ENCODE measurements at regions not wholly inside any gene's neighbourhood (a gene's known extent, or its start where the extent isn't known, plus 50 kb on each side); places are given as distances from the start of the nearest gene placed in this dataset.

DNA sequence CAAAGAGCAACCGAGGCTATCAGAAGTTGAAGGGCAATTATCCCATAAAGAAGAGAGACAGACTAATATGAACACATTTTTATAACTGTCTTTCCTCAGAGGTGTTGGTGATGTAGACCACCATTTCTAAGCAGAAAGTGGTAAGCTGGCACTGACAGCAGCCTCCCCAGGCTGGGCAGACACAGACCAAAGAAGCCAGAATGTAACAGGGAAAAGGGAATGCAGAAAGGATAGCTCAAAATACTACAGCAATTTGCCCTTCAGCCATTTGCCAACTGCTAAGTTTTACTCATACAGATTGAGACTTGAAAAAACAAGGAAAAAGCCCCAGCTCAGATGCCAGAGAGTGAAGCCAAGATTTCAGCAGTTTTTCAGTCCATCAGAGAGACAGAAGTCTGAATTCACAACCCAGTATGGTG, 73.5 kb upstream of the ABI3BP start:
- TF ChIP-seq CTCF (conservative IDR thresholded peaks at IDR 0.05; ENCODE audit: low read depth, low read length) (no peak), EZH2phosphoT487 (IDR thresholded peaks at IDR 0.05; ENCODE audit: borderline replicate concordance, low read length) (no peak), EZH2 (IDR thresholded peaks at IDR 0.05; ENCODE audit: low read length, unreplicated experiment) (no peak)
- Histone ChIP-seq H3K27me3 (ENCODE audit: low read length) (no peaks in the 10 kb centered on the region), H3K4me3 (ENCODE audit: low read length) (no peak overlapping the region), H3K9ac (ENCODE audit: low read length) (no peak overlapping the region), H3K9me3 (ENCODE audit: low read length) (no peaks in the 10 kb centered on the region), H3K27ac (ENCODE audit: low read length) (peak overlapping the region; percentile 67), H3F3A (ENCODE audit: low read length, unreplicated experiment) (no peaks in the 10 kb centered on the region), H3K4me2 (ENCODE audit: low read length) (peak overlapping the region; percentile 50), H3K9me2 (replicated peaks; ENCODE audit: low read length) (no peaks in the 10 kb centered on the region), H3K4me1 (ENCODE audit: insufficient read depth, low read length) (peaks cover 41% of the 10 kb centered on the region), H3K36me3 (ENCODE audit: low read depth, low read length) (no peaks in the 10 kb centered on the region), H2AFZ (ENCODE audit: low read length) (0 out of 2 replicates have a peak overlapping the region, but pooled peaks have one; percentile 6), H4K20me1 (ENCODE audit: low read length) (no peaks in the 10 kb centered on the region), H3K79me2 (ENCODE audit: low read length) (no peaks in the 10 kb centered on the region)
- CTCF ChIA-PET = no interaction called here
- POLR2A ChIA-PET (ENCODE audit: unreplicated experiment) = no interaction called here
- intact Hi-C loops (cut with micrococcal nuclease) = loop anchor here (2.0 kb wide), 1 partner anchor 74 kb away; the partner anchor contains the start of gene ABI3BP
- no peak for ATAC-seq
- BruUV-seq (replicated peaks) = no TSS peak
- DNase-seq = peak; percentile 25

DNA sequence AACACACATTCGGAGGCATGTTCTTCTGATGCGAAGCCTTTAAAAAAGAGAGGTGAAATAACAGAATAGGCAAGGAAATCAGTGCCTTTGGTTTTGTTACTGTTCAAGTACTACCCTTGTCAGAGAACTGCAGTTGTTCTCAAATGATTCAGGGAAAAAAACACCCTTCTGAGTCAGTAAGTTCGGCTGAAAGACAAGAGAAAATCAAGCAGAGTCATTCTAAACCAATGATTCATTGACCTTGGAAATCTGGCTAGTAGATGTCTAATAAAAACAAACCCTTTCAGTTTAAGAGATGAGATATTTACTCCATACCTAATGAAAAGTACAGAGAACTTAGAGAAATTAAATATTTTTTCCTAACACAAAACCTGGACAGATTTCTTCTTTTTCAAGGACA, 72.7 kb upstream of the ABI3BP start:
- no peaks in the 10 kb centered on the region for H4K20me1 ChIP-seq (ENCODE audit: low read length)
- peak; percentile 91 for DNase-seq
- intact Hi-C loops (cut with micrococcal nuclease) = loop anchor here (2.0 kb wide), 1 partner anchor 73 kb away; the partner anchor contains the start of gene ABI3BP
- no peak overlapping the region for H3K4me3 ChIP-seq (ENCODE audit: low read length)
- no peaks in the 10 kb centered on the region for H3K27me3 ChIP-seq (ENCODE audit: low read length)
- H3K79me2 ChIP-seq (ENCODE audit: low read length) = no peaks in the 10 kb centered on the region
- ATAC-seq = peak; percentile 86
- H3K36me3 ChIP-seq (ENCODE audit: low read depth, low read length) = no peaks in the 10 kb centered on the region
- no peaks in the 10 kb centered on the region for H3K9me2 ChIP-seq (replicated peaks; ENCODE audit: low read length)
- TF ChIP-seq EZH2phosphoT487 (IDR thresholded peaks at IDR 0.05; ENCODE audit: borderline replicate concordance, low read length) = no peak
- no peak for TF ChIP-seq EZH2 (IDR thresholded peaks at IDR 0.05; ENCODE audit: low read length, unreplicated experiment)
- no peak for TF ChIP-seq CTCF (conservative IDR thresholded peaks at IDR 0.05; ENCODE audit: low read depth, low read length)
- H2AFZ ChIP-seq (ENCODE audit: low read length) = peak overlapping the region; percentile 44
- peaks cover 41% of the 10 kb centered on the region for H3K4me1 ChIP-seq (ENCODE audit: insufficient read depth, low read length)
- H3F3A ChIP-seq (ENCODE audit: low read length, unreplicated experiment) = no peaks in the 10 kb centered on the region
- ChIA-PET CTCF (no interaction called here), POLR2A (ENCODE audit: unreplicated experiment) (no interaction called here)
- peak overlapping the region; percentile 67 for H3K27ac ChIP-seq (ENCODE audit: low read length)
- peak overlapping the region; percentile 50 for H3K4me2 ChIP-seq (ENCODE audit: low read length)
- H3K9me3 ChIP-seq (ENCODE audit: low read length) = no peaks in the 10 kb centered on the region; the same call in 1 of the 2 replicates
- no TSS peak for BruUV-seq (replicated peaks)
- H3K9ac ChIP-seq (ENCODE audit: low read length) = no peak overlapping the region

DNA sequence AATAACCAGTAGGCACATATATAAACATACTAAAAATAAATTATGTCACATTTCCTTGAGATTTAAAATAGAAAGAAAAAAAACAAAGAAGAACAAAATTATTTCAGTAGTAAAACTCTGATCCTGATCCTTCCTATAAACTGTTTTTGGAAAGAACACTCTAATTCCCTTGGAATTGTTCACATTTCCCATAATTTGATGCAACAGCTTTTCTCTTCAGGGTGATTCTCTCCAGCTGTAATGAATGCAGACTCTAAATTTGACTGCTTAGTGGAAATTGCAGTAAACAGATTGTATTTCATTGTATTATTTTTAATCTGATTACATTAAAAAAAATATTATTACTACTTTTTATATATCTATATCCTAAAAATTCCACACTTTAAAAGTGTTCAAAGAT, 70.2 kb upstream of the ABI3BP start:
- Histone ChIP-seq H3K4me1 (ENCODE audit: insufficient read depth, low read length) (peaks cover 30% of the 10 kb centered on the region), H3F3A (ENCODE audit: low read length, unreplicated experiment) (no peaks in the 10 kb centered on the region), H3K9ac (ENCODE audit: low read length) (no peak overlapping the region), H3K36me3 (ENCODE audit: low read depth, low read length) (0 out of 2 replicates have a peak, but pooled peaks cover 5% of the 10 kb centered on the region), H3K4me3 (ENCODE audit: low read length) (no peak overlapping the region), H2AFZ (ENCODE audit: low read length) (no peak overlapping the region), H3K27me3 (ENCODE audit: low read length) (no peaks in the 10 kb centered on the region), H3K4me2 (ENCODE audit: low read length) (no peak overlapping the region), H3K27ac (ENCODE audit: low read length) (no peak overlapping the region), H3K9me3 (ENCODE audit: low read length) (peaks cover 11% of the 10 kb centered on the region), H3K79me2 (ENCODE audit: low read length) (no peaks in the 10 kb centered on the region), H4K20me1 (ENCODE audit: low read length) (no peaks in the 10 kb centered on the region), H3K9me2 (replicated peaks; ENCODE audit: low read length) (no peaks in the 10 kb centered on the region)
- POLR2A ChIA-PET (ENCODE audit: unreplicated experiment) = interaction anchor here (0.7 kb wide), 1 partner anchor 166 kb away, joined by 6 read pairs; no protein-coding TSS in a partner anchor
- no peak for TF ChIP-seq CTCF (conservative IDR thresholded peaks at IDR 0.05; ENCODE audit: low read depth, low read length)
- no peak for TF ChIP-seq EZH2 (IDR thresholded peaks at IDR 0.05; ENCODE audit: low read length, unreplicated experiment)
- TF ChIP-seq EZH2phosphoT487 (IDR thresholded peaks at IDR 0.05; ENCODE audit: borderline replicate concordance, low read length) = no peak
- CTCF ChIA-PET = no interaction called here
- no peak for DNase-seq
- no peak for ATAC-seq
- no TSS peak for BruUV-seq (replicated peaks)
- intact Hi-C loops (cut with micrococcal nuclease) = no loop called here

All from PC-3 (cell line).